Mucosa of descending colon (tissue), 3 donors: ENCODE measurements at regions not wholly inside any gene's neighbourhood (a gene's known extent, or its start where the extent isn't known, plus 50 kb on each side); places are given as distances from the start of the nearest gene placed in this dataset.

Experiments used
- ATAC-seq: fragments of 200-7000 bp; cut with Tn5 transposase; one replicate; pipeline ENCODE4 v1.9.1; 2020; ENCODE audit warnings: mild to moderate bottlenecking, moderate library complexity
- DNase-seq, 3 donors: peaks; one replicate each; pipeline ENCODE4 v3.0.0-alpha.2; 2020
- H3K36me3 ChIP-seq: fragments of 200-600 bp; one replicate; pipeline ENCODE4 v1.8.0; 2021; ENCODE audit warnings: low read depth, mild to moderate bottlenecking
- H3K4me1 ChIP-seq: fragments of 200-600 bp; one replicate; pipeline ENCODE4 v1.8.0; 2021; ENCODE audit warnings: low read depth, mild to moderate bottlenecking
- H3K4me3 ChIP-seq: fragments of 200-600 bp; one replicate; pipeline ENCODE4 v1.8.0; 2021; ENCODE audit warnings: mild to moderate bottlenecking
- H3K9me3 ChIP-seq: fragments of 200-600 bp; one replicate; pipeline ENCODE4 v1.8.0; 2021; ENCODE audit warnings: mild to moderate bottlenecking
- intact Hi-C, 2 donors: fragments of 100-400 bp; cut with DNase I in 1 of 2; cut with micrococcal nuclease in 1 of 2; formaldehyde crosslinking; loops; one replicate each; pipeline versions ENCODE4 v1.11.0 to v1.11.1; 2022; cut with DNase I, micrococcal nuclease
- TF ChIP-seq, protein P1 (sequence below): fragments of 200-600 bp; IDR thresholded peaks from one replicate; pipeline ENCODE4 v1.8.0; 2022; ENCODE audit warnings: antibody characterized with exemption, mild to moderate bottlenecking
- donor health status: DM: no; HTN: no; CAD: no; lungs with moderate emphysema.
- donor health status: DM: no; HTN: no; CAD: no.
- donor health status: DM: no; HTN: yes; CAD: no.

DNA sequence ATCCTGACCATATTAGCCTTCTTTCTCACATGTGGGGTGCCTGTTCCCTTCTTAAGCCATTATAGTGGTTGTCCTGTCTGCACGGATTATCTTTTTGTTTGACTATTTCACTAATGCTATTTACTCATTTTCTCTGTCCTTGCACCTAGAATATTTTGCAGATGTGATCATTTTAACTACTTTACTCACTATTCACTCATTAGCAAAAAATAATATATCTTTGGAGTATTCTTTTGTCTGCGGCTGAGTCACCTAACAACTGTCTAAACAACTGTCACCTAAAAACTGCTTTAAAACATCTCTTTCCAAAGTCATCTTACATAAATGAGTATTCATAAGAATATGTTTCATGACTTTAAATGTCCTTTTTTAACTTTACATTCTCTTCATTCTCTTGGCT, 87.4 kb downstream of the KCNJ2 start:
- ATAC-seq: no peak
- Histone ChIP-seq H3K4me1 (peaks cover 3% of the 10 kb centered on the region), H3K4me3 (no peak overlapping the region), H3K9me3 (no peaks in the 10 kb centered on the region), H3K36me3 (no peaks in the 10 kb centered on the region)
- intact Hi-C loops: no loop called here
- TF ChIP-seq, protein P1, sequence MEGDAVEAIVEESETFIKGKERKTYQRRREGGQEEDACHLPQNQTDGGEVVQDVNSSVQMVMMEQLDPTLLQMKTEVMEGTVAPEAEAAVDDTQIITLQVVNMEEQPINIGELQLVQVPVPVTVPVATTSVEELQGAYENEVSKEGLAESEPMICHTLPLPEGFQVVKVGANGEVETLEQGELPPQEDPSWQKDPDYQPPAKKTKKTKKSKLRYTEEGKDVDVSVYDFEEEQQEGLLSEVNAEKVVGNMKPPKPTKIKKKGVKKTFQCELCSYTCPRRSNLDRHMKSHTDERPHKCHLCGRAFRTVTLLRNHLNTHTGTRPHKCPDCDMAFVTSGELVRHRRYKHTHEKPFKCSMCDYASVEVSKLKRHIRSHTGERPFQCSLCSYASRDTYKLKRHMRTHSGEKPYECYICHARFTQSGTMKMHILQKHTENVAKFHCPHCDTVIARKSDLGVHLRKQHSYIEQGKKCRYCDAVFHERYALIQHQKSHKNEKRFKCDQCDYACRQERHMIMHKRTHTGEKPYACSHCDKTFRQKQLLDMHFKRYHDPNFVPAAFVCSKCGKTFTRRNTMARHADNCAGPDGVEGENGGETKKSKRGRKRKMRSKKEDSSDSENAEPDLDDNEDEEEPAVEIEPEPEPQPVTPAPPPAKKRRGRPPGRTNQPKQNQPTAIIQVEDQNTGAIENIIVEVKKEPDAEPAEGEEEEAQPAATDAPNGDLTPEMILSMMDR: no peak
- no peak for DNase-seq

DNA sequence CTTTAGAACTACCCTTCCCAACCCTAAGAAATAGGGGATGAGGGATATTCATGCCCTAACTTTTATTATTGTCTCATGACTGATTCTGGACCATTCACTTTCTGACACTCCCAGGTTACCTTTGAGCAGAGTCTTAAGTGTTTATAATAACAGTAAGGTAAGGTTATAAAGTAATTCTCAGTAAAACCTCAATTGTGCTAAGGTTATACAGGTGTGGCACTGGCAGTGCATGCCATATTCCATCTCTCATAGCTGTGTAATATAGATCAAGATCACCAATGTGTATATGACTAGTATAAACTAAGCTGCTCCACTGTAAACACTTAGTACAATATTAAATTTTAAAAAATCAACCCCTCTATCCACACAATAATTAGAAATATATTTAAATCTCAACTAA, 89.1 kb downstream of the KCNJ2 start:
- intact Hi-C loops: no loop called here

DNA sequence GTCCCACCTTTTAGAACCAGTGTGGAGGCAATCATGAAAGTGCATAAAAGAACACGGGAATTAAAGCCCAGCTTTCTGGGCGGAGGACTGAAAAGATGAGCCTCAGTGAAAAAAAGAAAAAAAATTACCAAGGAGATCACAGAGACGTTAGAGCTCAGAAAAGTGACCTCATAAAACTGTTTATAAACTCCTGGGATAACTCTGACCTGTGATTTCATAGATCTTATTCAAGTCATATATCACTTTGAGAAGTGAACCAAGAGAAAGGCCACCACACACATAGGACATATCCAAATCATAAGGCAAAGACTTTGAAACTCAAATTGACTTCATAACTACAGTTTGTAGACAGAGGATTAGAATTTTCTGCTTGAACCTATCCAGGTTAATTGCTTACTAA, 90.1 kb downstream of the KCNJ2 start:
- Histone ChIP-seq H3K9me3 (no peaks in the 10 kb centered on the region), H3K4me3 (no peak overlapping the region), H3K36me3 (no peaks in the 10 kb centered on the region), H3K4me1 (peaks cover 3% of the 10 kb centered on the region)
- peak; percentile 70 for ATAC-seq
- intact Hi-C loops: no loop called here
- peak in 1 of 3 donors; percentile 25 for DNase-seq
- TF ChIP-seq, protein P1: no peak

More for the DNA sequence above, 89.1 kb downstream of the KCNJ2 start:
- no peak overlapping the region for H3K4me3 ChIP-seq
- TF ChIP-seq, protein P1: no peak
- H3K36me3 ChIP-seq: no peaks in the 10 kb centered on the region
- no peaks in the 10 kb centered on the region for H3K9me3 ChIP-seq
- ATAC-seq: peak; percentile 95
- DNase-seq: peak in 1 of 3 donors; percentile 49
- peaks cover 3% of the 10 kb centered on the region for H3K4me1 ChIP-seq

DNA sequence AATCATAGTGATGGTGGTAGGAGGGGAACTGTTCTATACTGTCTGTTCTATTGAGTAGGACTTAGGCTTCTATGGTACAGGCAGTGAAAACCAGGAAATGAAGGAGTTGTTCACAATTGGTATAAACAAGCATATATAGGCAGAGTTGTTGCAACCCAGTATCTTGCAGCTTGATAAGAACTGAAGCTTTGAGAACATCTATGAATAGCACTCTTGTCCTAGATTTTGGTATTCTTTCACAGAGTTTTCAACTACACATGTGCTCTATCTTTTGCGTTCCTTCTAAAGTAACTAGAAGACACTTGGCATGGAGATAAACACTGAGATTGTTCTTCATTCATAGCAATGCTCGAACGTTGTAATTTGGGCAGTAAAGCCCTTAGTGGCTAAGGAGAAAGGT, 91.8 kb downstream of the KCNJ2 start:
- TF ChIP-seq, protein P1: no peak
- intact Hi-C loops: no loop called here
- no peaks in the 10 kb centered on the region for H3K9me3 ChIP-seq
- DNase-seq: no peak
- no peak overlapping the region for H3K4me3 ChIP-seq
- H3K4me1 ChIP-seq: peaks cover 3% of the 10 kb centered on the region
- ATAC-seq: no peak
- H3K36me3 ChIP-seq: no peaks in the 10 kb centered on the region

DNA sequence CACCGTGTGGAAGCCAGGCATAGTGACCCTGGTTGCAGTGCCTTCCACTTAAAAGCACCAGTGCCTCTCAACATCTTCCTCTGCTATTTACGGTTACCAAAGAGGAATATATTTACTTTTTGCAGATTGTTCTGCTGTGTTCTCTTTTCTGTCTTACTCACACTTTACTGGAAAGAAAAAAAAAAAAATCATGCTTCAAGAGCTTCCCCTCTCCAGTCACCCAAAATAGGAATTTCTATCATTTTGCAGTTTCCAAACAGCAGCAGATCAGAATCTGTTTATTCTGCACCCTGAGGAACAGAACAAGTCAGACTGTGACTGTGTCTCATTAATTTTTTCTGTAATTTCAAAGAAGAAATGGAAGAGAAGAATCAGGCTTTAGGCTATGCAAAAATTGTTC, 96.1 kb downstream of the KCNJ2 start:
- ATAC-seq: no peak
- TF ChIP-seq, protein P1: no peak
- H3K9me3 ChIP-seq: no peaks in the 10 kb centered on the region

DNA sequence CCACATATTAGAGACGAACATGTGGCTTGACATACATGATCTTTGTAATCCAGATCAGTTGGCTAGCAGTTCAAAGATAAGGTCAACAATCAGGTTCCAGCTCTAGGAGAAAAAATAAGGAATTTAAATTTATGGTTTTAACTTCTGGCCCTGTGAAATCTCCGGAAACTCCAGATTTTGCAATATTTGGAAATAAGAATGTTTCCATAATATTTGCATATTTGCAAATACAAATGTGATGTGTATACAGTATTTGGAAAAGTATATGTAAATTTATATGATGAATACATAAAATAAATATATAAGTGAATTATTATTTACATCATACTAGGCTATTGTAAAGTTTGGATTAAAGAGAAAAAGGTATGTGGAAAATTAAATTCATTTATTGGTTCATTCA, 97.1 kb downstream of the KCNJ2 start:
- TF ChIP-seq, protein P1: no peak
- DNase-seq (no peak), ATAC-seq (no peak)
- intact Hi-C loops: no loop called here
- Histone ChIP-seq H3K4me1 (no peaks in the 10 kb centered on the region), H3K4me3 (no peak overlapping the region), H3K36me3 (no peaks in the 10 kb centered on the region), H3K9me3 (no peaks in the 10 kb centered on the region)

More for the DNA sequence above, 96.1 kb downstream of the KCNJ2 start:
- Histone ChIP-seq H3K36me3 (no peaks in the 10 kb centered on the region), H3K4me3 (no peak overlapping the region), H3K4me1 (no peaks in the 10 kb centered on the region)
- DNase-seq: no peak
- intact Hi-C loops: no loop called here
